K562 (cell line): ENCODE measurements at regions not wholly inside any gene's neighbourhood (a gene's known extent, or its start where the extent isn't known, plus 50 kb on each side); places are given as distances from the start of the nearest gene placed in this dataset.

Experiments used
- DNMT1 ChIP-seq: fragments of 450-650 bp; IDR thresholded peaks from 2 replicates; pipeline ENCODE4 v1.6.1; 2016; ENCODE audit warnings: antibody characterized with exemption, mild to moderate bottlenecking
- REST ChIP-seq, 2 experiments: fragments of 450-650 bp; formaldehyde crosslinking in 1 of 2; IDR thresholded peaks; 2 replicates each; pipeline versions ENCODE4 v1.4.0 to v1.6.1; 2014 to 2020; ENCODE audit warnings: mild to moderate bottlenecking in 2 of 2, borderline replicate concordance in 1 of 2, low read depth in 1 of 2

GRCh38 chr12:5293773-5294172 lies 138.1 kb upstream of the NTF3 start (continued):
- no peak for TF ChIP-seq REST (IDR thresholded peaks at IDR 0.05; ENCODE audit: borderline replicate concordance)
- no peak for TF ChIP-seq REST (CRISPR knock-in tag; IDR thresholded peaks at IDR 0.05; ENCODE audit: low read depth)
- no peak for TF ChIP-seq DNMT1
